HL-60 (cell line): ENCODE measurements at regions not wholly inside any gene's neighbourhood (a gene's known extent, or its start where the extent isn't known, plus 50 kb on each side); places are given as distances from the start of the nearest gene placed in this dataset.

ENCODE experiments used
- DNase-seq, 2 experiments: peaks; one replicate each; pipeline ENCODE4 v3.0.0-alpha.2; 2010 to 2020; ENCODE audit warnings: low read depth in 1 of 2, low spot score in 1 of 2
- H3K27ac ChIP-seq: fragments of 250-450 bp; sonication (Bioruptor Pico); replicated peaks from 2 replicates; pipeline ENCODE4 v1.5.1; 2020; ENCODE audit warnings: mild to moderate bottlenecking, moderate library complexity
- H3K27me3 ChIP-seq: fragments of 250-450 bp; sonication (Bioruptor Pico); 2 replicates; pipeline ENCODE4 v1.5.1; 2021; ENCODE audit warnings: mild to moderate bottlenecking, moderate library complexity; ENCODE audit not compliant: insufficient read depth, poor library complexity, severe bottlenecking
- H3K4me3 ChIP-seq: replicated peaks from 2 replicates; pipeline ENCODE4 v1.5.1; 2011; ENCODE audit warnings: mild to moderate bottlenecking, control low read depth, low read length; ENCODE audit not compliant: insufficient read depth
- GABPA ChIP-seq: IDR thresholded peaks from 2 replicates; pipeline ENCODE4 v1.6.1; 2012; ENCODE audit warnings: low read depth
- POLR2AphosphoS5 ChIP-seq: IDR thresholded peaks from 2 replicates; pipeline ENCODE4 v1.6.1; 2012; ENCODE audit warnings: low read depth
- SPI1 ChIP-seq: IDR thresholded peaks from 2 replicates; pipeline ENCODE4 v1.6.1; 2012; ENCODE audit warnings: low read depth, mild to moderate bottlenecking, borderline replicate concordance
- TF ChIP-seq, protein P1 (sequence below): IDR thresholded peaks from one replicate; pipeline ENCODE4 v1.5.1; 2011; ENCODE audit warnings: low read length, control low read depth, inconsistent platforms; ENCODE audit not compliant: insufficient read depth
- TF ChIP-seq, protein P2 (sequence below): IDR thresholded peaks from 2 replicates; pipeline ENCODE4 v1.6.1; 2012; ENCODE audit warnings: low read depth; ENCODE audit not compliant: insufficient replicate concordance

DNA sequence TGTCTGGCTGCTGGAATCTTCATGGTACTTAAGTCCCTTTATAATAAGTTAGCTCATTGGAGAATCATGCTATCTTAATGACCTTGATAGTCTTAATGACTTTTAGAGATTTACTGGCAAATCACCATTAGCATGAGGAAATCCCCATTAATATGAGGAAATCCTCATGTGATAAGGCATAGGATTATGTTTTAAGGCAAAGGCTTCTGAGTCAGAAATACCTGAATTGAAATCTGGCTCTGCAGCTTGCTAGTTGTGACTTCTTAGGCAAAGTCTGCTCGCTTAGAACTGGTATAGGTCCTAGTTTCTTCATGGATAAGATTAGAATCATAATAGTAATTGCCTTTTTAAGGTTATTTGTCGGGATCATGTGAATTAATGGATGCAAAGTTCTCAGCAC is 190.2 kb upstream of the BANK1 start:
- no peak for TF ChIP-seq SPI1
- TF ChIP-seq, protein P1, sequence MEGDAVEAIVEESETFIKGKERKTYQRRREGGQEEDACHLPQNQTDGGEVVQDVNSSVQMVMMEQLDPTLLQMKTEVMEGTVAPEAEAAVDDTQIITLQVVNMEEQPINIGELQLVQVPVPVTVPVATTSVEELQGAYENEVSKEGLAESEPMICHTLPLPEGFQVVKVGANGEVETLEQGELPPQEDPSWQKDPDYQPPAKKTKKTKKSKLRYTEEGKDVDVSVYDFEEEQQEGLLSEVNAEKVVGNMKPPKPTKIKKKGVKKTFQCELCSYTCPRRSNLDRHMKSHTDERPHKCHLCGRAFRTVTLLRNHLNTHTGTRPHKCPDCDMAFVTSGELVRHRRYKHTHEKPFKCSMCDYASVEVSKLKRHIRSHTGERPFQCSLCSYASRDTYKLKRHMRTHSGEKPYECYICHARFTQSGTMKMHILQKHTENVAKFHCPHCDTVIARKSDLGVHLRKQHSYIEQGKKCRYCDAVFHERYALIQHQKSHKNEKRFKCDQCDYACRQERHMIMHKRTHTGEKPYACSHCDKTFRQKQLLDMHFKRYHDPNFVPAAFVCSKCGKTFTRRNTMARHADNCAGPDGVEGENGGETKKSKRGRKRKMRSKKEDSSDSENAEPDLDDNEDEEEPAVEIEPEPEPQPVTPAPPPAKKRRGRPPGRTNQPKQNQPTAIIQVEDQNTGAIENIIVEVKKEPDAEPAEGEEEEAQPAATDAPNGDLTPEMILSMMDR: no peak
- TF ChIP-seq GABPA: no peak
- TF ChIP-seq, protein P2, sequence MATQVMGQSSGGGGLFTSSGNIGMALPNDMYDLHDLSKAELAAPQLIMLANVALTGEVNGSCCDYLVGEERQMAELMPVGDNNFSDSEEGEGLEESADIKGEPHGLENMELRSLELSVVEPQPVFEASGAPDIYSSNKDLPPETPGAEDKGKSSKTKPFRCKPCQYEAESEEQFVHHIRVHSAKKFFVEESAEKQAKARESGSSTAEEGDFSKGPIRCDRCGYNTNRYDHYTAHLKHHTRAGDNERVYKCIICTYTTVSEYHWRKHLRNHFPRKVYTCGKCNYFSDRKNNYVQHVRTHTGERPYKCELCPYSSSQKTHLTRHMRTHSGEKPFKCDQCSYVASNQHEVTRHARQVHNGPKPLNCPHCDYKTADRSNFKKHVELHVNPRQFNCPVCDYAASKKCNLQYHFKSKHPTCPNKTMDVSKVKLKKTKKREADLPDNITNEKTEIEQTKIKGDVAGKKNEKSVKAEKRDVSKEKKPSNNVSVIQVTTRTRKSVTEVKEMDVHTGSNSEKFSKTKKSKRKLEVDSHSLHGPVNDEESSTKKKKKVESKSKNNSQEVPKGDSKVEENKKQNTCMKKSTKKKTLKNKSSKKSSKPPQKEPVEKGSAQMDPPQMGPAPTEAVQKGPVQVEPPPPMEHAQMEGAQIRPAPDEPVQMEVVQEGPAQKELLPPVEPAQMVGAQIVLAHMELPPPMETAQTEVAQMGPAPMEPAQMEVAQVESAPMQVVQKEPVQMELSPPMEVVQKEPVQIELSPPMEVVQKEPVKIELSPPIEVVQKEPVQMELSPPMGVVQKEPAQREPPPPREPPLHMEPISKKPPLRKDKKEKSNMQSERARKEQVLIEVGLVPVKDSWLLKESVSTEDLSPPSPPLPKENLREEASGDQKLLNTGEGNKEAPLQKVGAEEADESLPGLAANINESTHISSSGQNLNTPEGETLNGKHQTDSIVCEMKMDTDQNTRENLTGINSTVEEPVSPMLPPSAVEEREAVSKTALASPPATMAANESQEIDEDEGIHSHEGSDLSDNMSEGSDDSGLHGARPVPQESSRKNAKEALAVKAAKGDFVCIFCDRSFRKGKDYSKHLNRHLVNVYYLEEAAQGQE: no peak
- no peak for TF ChIP-seq POLR2AphosphoS5
- DNase-seq: no peak
- no peak overlapping the region for H3K4me3 ChIP-seq
- no peaks in the 10 kb centered on the region for H3K27me3 ChIP-seq
- H3K27ac ChIP-seq: no peak overlapping the region

DNA sequence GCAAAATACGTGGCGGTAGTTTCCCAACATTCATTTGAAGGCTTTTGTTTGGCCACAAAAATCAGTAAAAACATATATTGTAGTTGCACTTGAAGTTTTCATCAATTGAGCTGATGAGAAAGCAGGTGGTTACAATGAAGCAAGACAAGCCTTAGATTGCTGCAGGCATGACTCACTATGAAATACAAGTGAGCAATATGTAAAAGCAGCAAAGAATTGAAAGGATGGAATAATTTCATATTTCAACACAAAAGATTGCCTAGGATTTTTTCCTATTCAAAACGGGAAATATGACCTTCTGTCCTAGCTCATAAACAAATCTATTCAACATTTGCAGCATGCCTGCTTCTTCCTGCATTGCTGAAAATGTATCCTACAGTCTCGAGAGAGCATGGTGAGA is 190.9 kb upstream of the BANK1 start:
- Histone ChIP-seq H3K4me3 (no peak overlapping the region), H3K27ac (no peak overlapping the region), H3K27me3 (no peaks in the 10 kb centered on the region)
- TF ChIP-seq, protein P1: no peak
- TF ChIP-seq GABPA: no peak
- TF ChIP-seq POLR2AphosphoS5: no peak
- TF ChIP-seq SPI1: no peak
- TF ChIP-seq, protein P2: no peak
- DNase-seq: no peak

DNA sequence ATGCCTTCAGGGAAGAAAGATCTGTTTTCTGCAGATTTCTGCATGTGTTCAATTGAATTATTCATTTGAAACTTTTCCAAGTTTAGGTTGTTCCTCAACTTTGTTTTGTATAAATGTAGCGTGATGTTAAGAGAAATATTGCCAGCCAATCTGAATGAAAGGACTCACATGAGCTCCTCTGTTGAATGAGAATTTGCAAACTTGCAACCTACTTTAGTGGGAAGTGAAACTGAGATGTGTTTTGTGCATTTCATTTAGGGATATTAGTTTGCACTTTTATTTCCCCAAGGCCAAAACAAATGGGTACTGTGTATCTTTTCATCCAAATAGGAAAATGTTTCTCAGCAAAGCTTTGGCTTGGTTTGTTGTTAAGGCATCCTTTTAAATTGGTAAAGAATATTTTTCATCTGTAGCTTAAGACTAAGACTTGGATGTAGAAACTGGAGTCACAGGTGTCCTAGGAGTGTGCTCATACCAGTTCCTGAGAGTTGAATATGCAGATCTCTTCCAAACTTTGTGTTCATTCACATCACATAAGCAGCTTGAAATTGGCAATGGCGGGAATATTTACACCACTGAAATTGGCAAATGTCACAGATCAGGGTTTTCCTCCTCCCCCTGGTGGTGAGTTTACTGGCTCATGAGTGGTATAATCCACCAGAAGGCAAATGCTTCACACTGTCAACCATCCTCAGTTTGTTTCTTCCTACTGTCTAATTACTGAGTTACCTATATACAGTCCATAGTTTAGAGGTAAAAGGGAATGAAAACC is 193.6 kb upstream of the BANK1 start:
- TF ChIP-seq, protein P2: no peak
- TF ChIP-seq, protein P1: peak; percentile 13
- no peak overlapping the region for H3K27ac ChIP-seq
- no peak overlapping the region for H3K4me3 ChIP-seq
- DNase-seq: peak in 1 of 2 experiments; percentile 12
- H3K27me3 ChIP-seq: no peaks in the 10 kb centered on the region
